ENCODE measurements at regions not wholly inside any gene's neighbourhood (a gene's known extent, or its start where the extent isn't known, plus 50 kb on each side); places are given as distances from the start of the nearest gene placed in this dataset.
"Not testable (repeated sequence)": the region's sequence is repeated elsewhere in the genome, so short reads cannot be mapped to it uniquely, and the experiment has no call there.

DNA sequence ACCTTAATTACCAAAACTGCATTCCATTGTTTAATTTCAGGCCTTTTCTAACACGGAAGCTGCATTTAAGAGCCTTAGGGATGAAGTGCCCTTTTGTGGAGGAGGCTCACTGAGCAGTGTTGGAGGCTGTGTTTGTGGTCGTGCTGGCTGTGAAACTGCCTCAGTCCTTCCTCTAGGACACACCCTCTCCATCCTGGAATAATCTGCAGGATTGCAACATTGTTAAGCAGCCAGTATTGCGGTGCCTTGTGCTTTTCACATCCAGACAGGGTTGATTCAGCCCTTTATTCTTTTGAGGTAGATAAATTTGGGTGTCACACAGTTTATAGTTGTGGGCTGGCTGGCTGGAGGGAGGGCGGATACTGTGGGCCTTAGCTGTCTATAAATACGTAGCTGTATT lies 141.6 kb downstream of the CDRT15L2 start:
- Histone ChIP-seq H3K9me3 (peaks cover 0 to 8% of the 10 kb centered on the region in 2 donors), H3K4me3 (no peak overlapping the region), H3K27me3 (no peaks in the 10 kb centered on the region), H3K4me1 (no peaks in the 10 kb centered on the region), H3K36me3 (no peaks in the 10 kb centered on the region), H3K27ac (no peak overlapping the region)
- DNase-seq (ENCODE audit: low spot score), result no peak
- TF ChIP-seq, protein P1, sequence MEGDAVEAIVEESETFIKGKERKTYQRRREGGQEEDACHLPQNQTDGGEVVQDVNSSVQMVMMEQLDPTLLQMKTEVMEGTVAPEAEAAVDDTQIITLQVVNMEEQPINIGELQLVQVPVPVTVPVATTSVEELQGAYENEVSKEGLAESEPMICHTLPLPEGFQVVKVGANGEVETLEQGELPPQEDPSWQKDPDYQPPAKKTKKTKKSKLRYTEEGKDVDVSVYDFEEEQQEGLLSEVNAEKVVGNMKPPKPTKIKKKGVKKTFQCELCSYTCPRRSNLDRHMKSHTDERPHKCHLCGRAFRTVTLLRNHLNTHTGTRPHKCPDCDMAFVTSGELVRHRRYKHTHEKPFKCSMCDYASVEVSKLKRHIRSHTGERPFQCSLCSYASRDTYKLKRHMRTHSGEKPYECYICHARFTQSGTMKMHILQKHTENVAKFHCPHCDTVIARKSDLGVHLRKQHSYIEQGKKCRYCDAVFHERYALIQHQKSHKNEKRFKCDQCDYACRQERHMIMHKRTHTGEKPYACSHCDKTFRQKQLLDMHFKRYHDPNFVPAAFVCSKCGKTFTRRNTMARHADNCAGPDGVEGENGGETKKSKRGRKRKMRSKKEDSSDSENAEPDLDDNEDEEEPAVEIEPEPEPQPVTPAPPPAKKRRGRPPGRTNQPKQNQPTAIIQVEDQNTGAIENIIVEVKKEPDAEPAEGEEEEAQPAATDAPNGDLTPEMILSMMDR (IDR thresholded peaks at IDR 0.05), result no peak

DNA sequence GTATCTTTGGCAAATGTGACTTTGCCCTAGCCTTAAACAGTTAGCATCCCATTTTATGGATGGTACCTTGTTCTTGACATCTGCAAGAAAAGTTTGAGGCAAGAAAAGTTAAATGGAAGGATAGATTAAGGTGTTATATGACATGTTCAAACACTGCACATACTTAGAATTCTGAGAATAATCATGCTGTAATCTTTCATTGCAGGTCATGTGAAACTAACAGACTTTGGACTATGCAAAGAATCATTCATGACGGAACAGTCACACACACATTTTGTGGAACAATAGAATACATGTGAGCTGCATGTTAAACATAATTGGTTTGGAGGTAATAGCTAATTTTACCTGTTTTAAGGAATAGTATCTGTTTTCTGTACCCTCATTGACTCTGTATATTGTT lies 144.9 kb downstream of the CDRT15L2 start:
- not testable (repeated sequence) for H3K27ac ChIP-seq; H3K9me3 ChIP-seq; H3K4me1 ChIP-seq; DNase-seq (ENCODE audit: low spot score); H3K4me3 ChIP-seq; H3K36me3 ChIP-seq; H3K27me3 ChIP-seq

DNA sequence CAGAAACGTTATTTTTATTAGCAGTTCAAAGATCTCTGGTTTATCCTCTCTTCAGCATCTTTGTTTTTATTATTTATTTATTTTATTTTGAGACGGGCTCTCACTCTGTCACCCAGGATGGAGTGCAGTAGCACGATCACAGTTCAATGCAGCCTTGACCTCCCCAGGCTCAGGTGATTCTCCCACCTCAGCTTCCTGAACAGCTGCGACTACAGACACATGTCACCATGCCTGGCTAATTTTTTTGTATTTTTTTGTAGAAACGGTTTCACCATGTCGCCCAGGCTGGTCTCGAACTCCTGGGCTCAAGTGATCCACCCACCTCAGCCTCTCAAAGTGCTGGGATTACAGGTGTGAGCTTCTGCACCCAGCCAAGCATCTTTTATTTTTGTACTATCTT lies 147.7 kb downstream of the CDRT15L2 start:
- H3K36me3 ChIP-seq; H3K9me3 ChIP-seq; H3K4me3 ChIP-seq; H3K27me3 ChIP-seq; DNase-seq (ENCODE audit: low spot score); H3K4me1 ChIP-seq; H3K27ac ChIP-seq: not testable (repeated sequence)

DNA sequence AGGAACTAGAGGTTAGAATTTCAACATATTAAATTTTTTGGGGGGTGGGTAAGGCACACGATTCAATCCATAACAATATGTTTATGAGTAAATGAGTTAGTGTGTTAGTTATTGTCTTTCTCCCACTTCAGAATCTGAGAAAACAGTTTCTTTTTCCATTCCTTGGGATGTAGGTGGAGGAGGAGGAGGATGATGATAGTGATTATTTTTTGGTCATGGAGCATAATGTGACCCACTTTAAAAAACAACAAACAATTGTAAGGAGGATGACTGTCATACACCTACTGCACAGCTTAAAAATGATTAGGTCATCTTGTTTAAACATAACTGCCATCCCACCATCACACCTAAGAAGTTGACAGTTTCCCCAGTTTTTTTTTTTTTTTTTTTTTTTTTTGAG lies 148.7 kb downstream of the CDRT15L2 start:
- TF ChIP-seq, protein P1 (IDR thresholded peaks at IDR 0.05), result no peak
- Histone ChIP-seq H3K9me3 (no peaks in the 10 kb centered on the region), H3K4me3 (no peak overlapping the region), H3K27ac (no peak overlapping the region), H3K36me3 (no peaks in the 10 kb centered on the region), H3K4me1 (no peaks in the 10 kb centered on the region), H3K27me3 (no peaks in the 10 kb centered on the region)
- no peak for DNase-seq (ENCODE audit: low spot score)

DNA sequence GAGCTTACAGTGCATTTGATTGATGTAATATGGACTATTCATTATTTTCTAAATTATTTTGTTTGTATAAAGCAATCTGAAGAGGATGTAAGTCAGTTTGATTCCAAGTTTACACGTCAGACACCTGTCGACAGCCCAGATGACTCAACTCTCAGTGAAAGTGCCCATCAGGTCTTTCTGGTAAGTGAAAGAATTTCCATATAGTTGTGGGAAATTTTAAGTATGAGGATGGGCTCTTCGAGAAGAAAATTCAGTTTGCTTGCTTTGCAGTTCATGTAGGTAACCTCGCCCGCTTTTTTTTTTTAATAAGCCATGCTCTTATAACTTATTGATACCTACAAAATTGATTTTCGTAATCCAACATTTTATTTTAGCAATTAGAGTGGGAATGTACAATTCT lies 151.6 kb downstream of the CDRT15L2 start:
- not testable (repeated sequence) for H3K9me3 ChIP-seq; H3K36me3 ChIP-seq; H3K27ac ChIP-seq; H3K4me3 ChIP-seq; H3K4me1 ChIP-seq; H3K27me3 ChIP-seq; DNase-seq (ENCODE audit: low spot score)

DNA sequence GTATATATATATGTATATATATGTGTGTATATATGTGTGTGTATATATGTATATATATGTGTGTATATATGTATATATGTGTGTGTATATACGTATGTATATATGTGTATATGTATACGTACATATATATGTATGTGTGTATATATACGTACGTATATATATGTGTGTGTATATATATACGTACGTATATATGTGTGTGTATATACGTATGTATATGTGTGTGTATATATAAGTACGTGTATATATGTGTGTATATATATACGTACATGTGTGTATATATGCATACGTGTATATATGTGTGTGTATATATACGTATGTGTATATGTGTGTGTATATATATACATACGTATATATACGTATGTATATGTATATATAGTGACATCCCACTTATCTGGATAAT lies 154.4 kb downstream of the CDRT15L2 start:
- TF ChIP-seq, protein P1 (IDR thresholded peaks at IDR 0.05), result no peak
- no peak for DNase-seq (ENCODE audit: low spot score)
- Histone ChIP-seq H3K27me3 (no peaks in the 10 kb centered on the region), H3K4me3 (no peak overlapping the region), H3K27ac (no peak overlapping the region), H3K4me1 (no peaks in the 10 kb centered on the region), H3K36me3 (no peaks in the 10 kb centered on the region), H3K9me3 (no peaks in the 10 kb centered on the region)

DNA sequence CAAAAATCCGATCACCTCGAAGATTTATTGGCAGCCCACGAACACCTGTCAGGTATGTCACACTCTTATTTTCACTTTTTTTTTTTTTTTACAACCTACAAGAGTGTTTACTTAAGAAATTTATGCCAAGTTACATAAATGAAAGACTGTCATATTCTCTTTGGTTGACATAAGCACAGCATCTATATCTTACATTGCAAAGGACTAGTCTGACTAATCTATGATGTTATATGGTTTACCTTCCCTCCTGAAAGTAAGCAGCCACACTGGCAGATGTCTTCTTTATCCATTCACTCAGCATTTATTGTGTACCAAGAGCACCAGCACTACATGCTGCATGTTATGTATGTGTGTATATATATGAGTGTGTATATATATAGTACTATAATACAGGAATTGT lies 156.3 kb downstream of the CDRT15L2 start:
- H3K4me3 ChIP-seq, result no peak overlapping the region
- H3K36me3 ChIP-seq, result no peaks in the 10 kb centered on the region
- no peaks in the 10 kb centered on the region for H3K27me3 ChIP-seq
- no peak for DNase-seq (ENCODE audit: low spot score)
- no peak overlapping the region for H3K27ac ChIP-seq
- H3K9me3 ChIP-seq, result no peaks in the 10 kb centered on the region
- TF ChIP-seq, protein P1 (IDR thresholded peaks at IDR 0.05), result no peak
- H3K4me1 ChIP-seq, result no peaks in the 10 kb centered on the region

DNA sequence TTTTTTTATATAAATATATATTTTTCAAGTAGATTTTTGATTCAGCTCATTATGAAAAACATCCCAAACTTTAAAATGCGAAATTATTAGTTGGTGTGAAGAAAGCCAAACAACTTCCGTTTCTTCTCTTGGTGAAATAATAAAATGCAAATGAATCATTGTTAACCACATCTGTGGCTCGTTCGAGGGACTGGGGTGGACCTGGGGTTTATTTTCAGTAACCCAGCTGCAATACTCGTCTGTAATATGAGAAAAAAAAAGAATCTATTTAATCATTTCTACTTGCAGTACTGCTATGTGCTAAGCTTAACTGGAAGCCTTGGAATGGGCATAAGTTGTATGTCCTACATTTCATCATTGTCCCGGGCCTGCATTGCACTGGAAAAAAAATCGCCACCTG lies 158.1 kb downstream of the CDRT15L2 start:
- not testable (repeated sequence) for H3K9me3 ChIP-seq; DNase-seq (ENCODE audit: low spot score); H3K27ac ChIP-seq; H3K27me3 ChIP-seq; H3K36me3 ChIP-seq; H3K4me1 ChIP-seq; H3K4me3 ChIP-seq

All from right atrium auricular region (tissue), 2 donors.